Lung (tissue), 11 donors: ENCODE measurements at regions not wholly inside any gene's neighbourhood (a gene's known extent, or its start where the extent isn't known, plus 50 kb on each side); places are given as distances from the start of the nearest gene placed in this dataset.

Experiments
- ATAC-seq: fragments of 200-7000 bp; cut with Tn5 transposase; one replicate; pipeline ENCODE4 v1.9.1; 2020; ENCODE audit warnings: moderate number of reproducible peaks; ENCODE audit not compliant: insufficient read depth, low FRiP score
- DNase-seq, 3 donors: peaks; one replicate each; pipeline ENCODE4 v3.0.0-alpha.2; 2013 to 2017
- H3K27ac ChIP-seq, 2 donors: one replicate each; pipeline ENCODE4 v1.5.1; 2013; ENCODE audit warnings: mild to moderate bottlenecking in 2 of 2, moderate library complexity in 2 of 2, control low read depth in 1 of 2, inconsistent platforms in 1 of 2, low read depth in 1 of 2, low read length in 1 of 2
- H3K27me3 ChIP-seq, 3 donors: one replicate each; pipeline ENCODE4 v1.5.1; 2013; ENCODE audit warnings: low read length in 2 of 3; ENCODE audit not compliant: control insufficient read depth in 3 of 3, insufficient read depth in 3 of 3
- H3K36me3 ChIP-seq, 4 donors: one replicate each; pipeline ENCODE4 v1.5.1; 2013; ENCODE audit warnings: low read length in 4 of 4, mild to moderate bottlenecking in 1 of 4, moderate library complexity in 1 of 4; ENCODE audit not compliant: control insufficient read depth in 4 of 4, insufficient read depth in 4 of 4
- H3K4me1 ChIP-seq, 5 donors: one replicate each; pipeline ENCODE4 v1.5.1; 2013; ENCODE audit warnings: low read length in 5 of 5, mild to moderate bottlenecking in 2 of 5, moderate library complexity in 1 of 5; ENCODE audit not compliant: control insufficient read depth in 5 of 5, insufficient read depth in 5 of 5
- H3K4me3 ChIP-seq: one replicate; pipeline ENCODE4 v1.5.1; 2013; ENCODE audit warnings: mild to moderate bottlenecking, control low read depth, moderate library complexity
- H3K9ac ChIP-seq, 2 donors: one replicate each; pipeline ENCODE4 v1.5.1; 2013; ENCODE audit warnings: low read length in 2 of 2, control low read depth in 1 of 2; ENCODE audit not compliant: insufficient read depth in 1 of 2
- H3K9me3 ChIP-seq, 4 donors: one replicate each; pipeline ENCODE4 v1.5.1; 2013; ENCODE audit warnings: low read length in 3 of 4, mild to moderate bottlenecking in 1 of 4, moderate library complexity in 1 of 4; ENCODE audit not compliant: control insufficient read depth in 4 of 4, insufficient read depth in 3 of 4
- CTCF ChIP-seq: IDR thresholded peaks from 2 replicates; pipeline ENCODE4 v1.5.1; 2012; ENCODE audit warnings: mild to moderate bottlenecking; ENCODE audit errors: control extremely low read depth, extremely low read depth
- WGBS, 2 donors: extraction: QIAGEN DNeasy Blood & Tissue Kit; methylation state at CpG; one replicate each; pipeline ENCODE4 v1.1.7; 2013; 5-methylcytosine and 5-hydroxymethylcytosine counted together
- donor health status: control.
- donor health status: control.
- donor health status: Bipolar disorder and iron deficiency.
- donor health status: healthy.
- donor health status: DM: yes; HTN: yes; CAD: no.

GRCh38 chr5:3237276-3237868 is 358.3 kb upstream of the IRX1 start:
- no peaks in the 10 kb centered on the region for H3K36me3 ChIP-seq
- no peak for DNase-seq
- no peak for TF ChIP-seq CTCF
- H3K4me1 ChIP-seq, result no peaks in the 10 kb centered on the region
- H3K9me3 ChIP-seq, result peaks cover 0 to 12% (median 2%) of the 10 kb centered on the region in 4 donors
- H3K4me3 ChIP-seq, result no peak overlapping the region
- no peak overlapping the region for H3K9ac ChIP-seq
- 91 to 92% methylated on average over 11 of the region's 11 CpGs for WGBS, 2 donors
- ATAC-seq, result no peak
- no peak overlapping the region for H3K27ac ChIP-seq
- H3K27me3 ChIP-seq, result no peaks in the 10 kb centered on the region

GRCh38 chr5:3234566-3234965 is 361.1 kb upstream of the IRX1 start:
- Histone ChIP-seq H3K9ac (no peak overlapping the region), H3K9me3 (peaks cover 0 to 16% (median 2%) of the 10 kb centered on the region in 4 donors), H3K4me1 (no peaks in the 10 kb centered on the region), H3K27ac (no peak overlapping the region), H3K36me3 (no peaks in the 10 kb centered on the region), H3K27me3 (no peaks in the 10 kb centered on the region), H3K4me3 (no peak overlapping the region)
- no peak for TF ChIP-seq CTCF
- WGBS, 2 donors, result 94 to 95% methylated on average over 9 of the region's 9 CpGs
- ATAC-seq (no peak), DNase-seq (no peak)

- H3K4me1 ChIP-seq, result no peaks in the 10 kb centered on the region
- H3K27me3 ChIP-seq, result no peaks in the 10 kb centered on the region
- H3K36me3 ChIP-seq, result no peaks in the 10 kb centered on the region
- ATAC-seq (no peak), DNase-seq (no peak)
- H3K4me3 ChIP-seq, result no peak overlapping the region
- WGBS, 2 donors, result 84 to 93% methylated on average over 10 of the region's 10 CpGs
- no peak for TF ChIP-seq CTCF
- peaks cover 0 to 8% (median 2%) of the 10 kb centered on the region in 4 donors for H3K9me3 ChIP-seq
- no peak overlapping the region for H3K27ac ChIP-seq
- no peak overlapping the region for H3K9ac ChIP-seq
These were observed 364.7 kb upstream of the IRX1 start for GRCh38 chr5:3230941-3231340.

GRCh38 chr5:3230254-3230653 is 365.4 kb upstream of the IRX1 start:
- no peak for DNase-seq
- ATAC-seq, result no peak
- no peaks in the 10 kb centered on the region for H3K36me3 ChIP-seq

More at GRCh38 chr5:3230254-3230653, 365.4 kb upstream of the IRX1 start:
- H3K4me3 ChIP-seq, result no peak overlapping the region
- no peaks in the 10 kb centered on the region for H3K27me3 ChIP-seq
- H3K27ac ChIP-seq, result no peak overlapping the region
- H3K9ac ChIP-seq, result no peak overlapping the region
- 80 to 91% methylated on average over 5 of the region's 5 CpGs for WGBS, 2 donors
- H3K4me1 ChIP-seq, result no peaks in the 10 kb centered on the region
- H3K9me3 ChIP-seq, result peaks cover 0 to 4% (median under 1%) of the 10 kb centered on the region in 4 donors
- no peak for TF ChIP-seq CTCF
